Nephron (organoid): ENCODE measurements at regions not wholly inside any gene's neighbourhood (a gene's known extent, or its start where the extent isn't known, plus 50 kb on each side); places are given as distances from the start of the nearest gene placed in this dataset.
"Not testable (repeated sequence)": the region's sequence is repeated elsewhere in the genome, so short reads cannot be mapped to it uniquely, and the experiment has no call there.

ENCODE experiments used
- H3K27ac Mint-ChIP-seq, 3 experiments: 2 replicates each; pipeline ENCODE4 v1.8.0; 2020; ENCODE audit warnings: mixed read lengths in 3 of 3, mild to moderate bottlenecking in 2 of 3, moderate library complexity in 1 of 3
- H3K27me3 Mint-ChIP-seq: 2 replicates; pipeline ENCODE4 v1.8.0; 2021; ENCODE audit warnings: low read depth, mild to moderate bottlenecking, moderate library complexity, mixed read lengths
- H3K36me3 Mint-ChIP-seq: 2 replicates; pipeline ENCODE4 v1.8.0; 2020; ENCODE audit warnings: low read depth, mixed read lengths
- H3K4me1 Mint-ChIP-seq: 2 replicates; pipeline ENCODE4 v1.8.0; 2020; ENCODE audit warnings: mixed read lengths
- H3K4me3 Mint-ChIP-seq, 3 experiments: 2 replicates each; pipeline ENCODE4 v1.8.0; 2020; ENCODE audit warnings: mild to moderate bottlenecking in 3 of 3, mixed read lengths in 3 of 3, moderate library complexity in 2 of 3
- H3K9me3 Mint-ChIP-seq: 2 replicates; pipeline ENCODE4 v1.8.0; 2020; ENCODE audit warnings: mixed read lengths
- TF ChIP-seq, protein P1 (sequence below), 3 experiments: fragments of 200-600 bp; sonication (generic); IDR thresholded peaks; one replicate each; pipeline ENCODE4 v1.5.0; 2021; ENCODE audit warnings: antibody characterized with exemption in 3 of 3; ENCODE audit not compliant: unreplicated experiment in 3 of 3

DNA sequence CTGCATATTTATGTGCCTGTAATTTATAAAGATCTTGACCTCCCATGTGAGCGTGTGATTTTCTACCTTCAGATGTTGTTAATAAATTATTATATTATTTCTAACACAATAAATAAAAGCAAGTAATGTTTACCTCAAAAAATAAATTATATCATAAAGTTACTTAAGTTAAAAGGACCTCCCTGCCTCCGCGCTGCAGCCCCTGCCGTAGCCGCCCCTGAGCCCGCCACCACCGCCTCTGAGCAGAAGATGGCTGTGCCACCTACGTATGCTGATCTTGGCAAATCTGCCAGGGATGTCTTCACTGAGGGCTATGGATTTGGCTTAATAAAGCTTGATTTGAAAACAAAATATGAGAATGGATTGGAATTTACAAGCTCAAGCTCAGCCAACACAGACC, 119.6 kb upstream of the BRWD3 start:
- Mint-ChIP-seq H3K9me3 (peaks cover 39% of the 10 kb centered on the region), H3K4me1 (no peaks in the 10 kb centered on the region), H3K27ac (no peak overlapping the region)

DNA sequence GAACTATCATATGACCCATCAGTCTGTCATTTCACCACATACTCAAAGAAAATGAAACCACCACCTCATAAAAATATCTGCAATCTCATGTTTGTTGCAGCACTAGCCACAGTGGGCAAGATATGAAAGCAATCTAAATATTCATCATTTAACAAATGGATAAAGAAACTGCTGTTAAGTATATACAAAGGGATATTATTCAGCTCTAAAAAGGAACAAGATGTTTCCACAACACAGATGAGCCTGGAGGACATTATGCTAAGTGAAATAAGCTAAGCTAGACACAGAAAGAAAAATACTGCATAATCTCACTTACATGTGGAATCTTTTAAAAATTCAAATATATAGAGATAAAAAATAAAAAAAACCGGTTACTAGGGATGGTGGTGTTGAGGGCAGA, 108.2 kb upstream of the BRWD3 start:
- no peak overlapping the region for H3K27ac Mint-ChIP-seq
- H3K4me1 Mint-ChIP-seq = no peaks in the 10 kb centered on the region

More for the DNA sequence above, 119.6 kb upstream of the BRWD3 start:
- no peaks in the 10 kb centered on the region for H3K36me3 Mint-ChIP-seq
- H3K27me3 Mint-ChIP-seq = no peaks in the 10 kb centered on the region
- H3K4me3 Mint-ChIP-seq = no peak overlapping the region
- TF ChIP-seq, protein P1, sequence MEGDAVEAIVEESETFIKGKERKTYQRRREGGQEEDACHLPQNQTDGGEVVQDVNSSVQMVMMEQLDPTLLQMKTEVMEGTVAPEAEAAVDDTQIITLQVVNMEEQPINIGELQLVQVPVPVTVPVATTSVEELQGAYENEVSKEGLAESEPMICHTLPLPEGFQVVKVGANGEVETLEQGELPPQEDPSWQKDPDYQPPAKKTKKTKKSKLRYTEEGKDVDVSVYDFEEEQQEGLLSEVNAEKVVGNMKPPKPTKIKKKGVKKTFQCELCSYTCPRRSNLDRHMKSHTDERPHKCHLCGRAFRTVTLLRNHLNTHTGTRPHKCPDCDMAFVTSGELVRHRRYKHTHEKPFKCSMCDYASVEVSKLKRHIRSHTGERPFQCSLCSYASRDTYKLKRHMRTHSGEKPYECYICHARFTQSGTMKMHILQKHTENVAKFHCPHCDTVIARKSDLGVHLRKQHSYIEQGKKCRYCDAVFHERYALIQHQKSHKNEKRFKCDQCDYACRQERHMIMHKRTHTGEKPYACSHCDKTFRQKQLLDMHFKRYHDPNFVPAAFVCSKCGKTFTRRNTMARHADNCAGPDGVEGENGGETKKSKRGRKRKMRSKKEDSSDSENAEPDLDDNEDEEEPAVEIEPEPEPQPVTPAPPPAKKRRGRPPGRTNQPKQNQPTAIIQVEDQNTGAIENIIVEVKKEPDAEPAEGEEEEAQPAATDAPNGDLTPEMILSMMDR (IDR thresholded peaks at IDR 0.05; ENCODE audit: unreplicated experiment in 3 of 3) = no peak

DNA sequence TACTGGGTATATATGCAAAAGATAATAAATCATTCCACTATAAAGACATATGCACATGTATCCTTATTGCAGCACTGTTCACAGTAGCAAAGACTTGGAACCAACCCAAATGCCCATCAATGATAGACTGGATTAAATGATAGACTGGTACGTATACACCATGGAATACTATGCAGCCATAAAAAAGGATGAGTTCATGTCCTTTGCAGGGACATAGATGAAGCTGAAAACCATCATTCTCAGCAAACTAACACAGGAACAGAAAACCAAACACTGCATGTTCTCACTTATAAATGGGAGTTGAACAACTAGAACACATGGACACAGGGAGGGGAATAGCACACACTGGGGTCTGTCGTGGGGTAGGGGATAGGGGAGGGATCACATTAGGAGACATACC, 102.7 kb upstream of the BRWD3 start:
- not testable (repeated sequence) for H3K4me1 Mint-ChIP-seq, H3K36me3 Mint-ChIP-seq, H3K4me3 Mint-ChIP-seq, H3K27me3 Mint-ChIP-seq, H3K27ac Mint-ChIP-seq
- peaks cover 26% of the 10 kb centered on the region for H3K9me3 Mint-ChIP-seq

More for the DNA sequence above, 108.2 kb upstream of the BRWD3 start:
- Mint-ChIP-seq H3K4me3 (no peak overlapping the region), H3K36me3 (no peaks in the 10 kb centered on the region), H3K9me3 (peaks cover 17% of the 10 kb centered on the region), H3K27me3 (no peaks in the 10 kb centered on the region)
- TF ChIP-seq, protein P1 (IDR thresholded peaks at IDR 0.05; ENCODE audit: unreplicated experiment in 3 of 3) = no peak

DNA sequence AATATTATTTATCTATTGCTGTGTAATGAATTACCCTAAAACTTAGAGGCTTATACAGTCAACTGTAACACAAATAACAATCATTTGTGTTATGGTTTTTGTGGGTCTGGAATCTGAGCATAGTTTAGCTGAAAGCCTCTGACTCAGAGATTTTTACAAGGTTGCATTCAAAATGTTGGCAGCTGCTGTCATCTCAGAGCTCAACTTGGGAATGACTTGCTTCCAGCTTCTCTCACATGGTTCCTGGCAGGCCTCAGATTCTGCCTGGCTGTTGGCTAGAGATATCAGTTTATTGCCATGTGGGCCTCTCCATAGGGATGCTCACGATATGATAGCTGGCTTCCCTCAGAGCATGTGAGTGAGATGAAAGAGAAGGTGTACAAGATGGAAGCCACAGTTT, 70.2 kb upstream of the BRWD3 start:
- TF ChIP-seq, protein P1 (IDR thresholded peaks at IDR 0.05; ENCODE audit: unreplicated experiment in 3 of 3) = no peak
- Mint-ChIP-seq H3K36me3 (no peaks in the 10 kb centered on the region), H3K4me3 (no peak overlapping the region), H3K9me3 (no peaks in the 10 kb centered on the region), H3K4me1 (no peaks in the 10 kb centered on the region), H3K27ac (no peak overlapping the region), H3K27me3 (no peaks in the 10 kb centered on the region)

DNA sequence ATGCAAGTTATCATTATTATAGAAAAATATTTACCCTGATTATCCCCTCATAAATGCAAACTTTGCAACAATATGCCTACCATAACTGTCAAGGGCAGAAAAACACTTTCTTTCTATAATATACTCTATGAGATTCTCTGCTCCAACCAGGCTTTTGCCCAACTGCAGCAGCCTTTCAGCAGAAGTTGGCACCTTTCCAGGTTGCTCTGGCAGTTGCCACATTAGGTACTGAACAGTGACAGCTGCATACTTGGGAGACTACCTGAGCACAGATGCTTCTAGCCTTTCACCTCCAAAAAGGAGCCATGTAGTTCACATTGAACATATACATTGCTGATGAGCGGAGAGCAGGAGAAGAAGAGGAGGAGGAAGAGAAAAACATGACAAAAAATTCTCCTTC, 69.5 kb upstream of the BRWD3 start:
- Mint-ChIP-seq H3K27ac (no peak overlapping the region), H3K27me3 (no peaks in the 10 kb centered on the region), H3K36me3 (no peaks in the 10 kb centered on the region), H3K4me3 (no peak overlapping the region), H3K4me1 (no peaks in the 10 kb centered on the region), H3K9me3 (no peaks in the 10 kb centered on the region)
- TF ChIP-seq, protein P1 (IDR thresholded peaks at IDR 0.05; ENCODE audit: unreplicated experiment in 3 of 3) = no peak

DNA sequence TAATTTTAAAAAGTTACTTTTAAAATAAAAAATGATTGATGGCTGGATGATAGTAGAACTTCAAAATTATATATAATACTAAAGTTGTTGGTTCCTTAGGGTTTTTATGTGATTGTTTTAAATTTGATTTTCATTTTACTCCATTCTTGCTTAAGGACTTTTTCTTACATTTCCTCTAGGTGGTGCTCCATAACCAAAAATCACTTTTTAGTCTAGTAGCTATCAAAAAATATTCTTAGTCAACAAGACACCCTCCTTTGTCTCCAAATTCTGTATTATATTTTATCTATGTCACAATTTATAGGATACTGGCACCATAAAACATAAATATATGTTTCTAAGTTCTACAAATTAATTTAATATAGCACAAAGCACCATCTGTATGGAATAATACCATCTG, 67.2 kb upstream of the BRWD3 start:
- H3K9me3 Mint-ChIP-seq = no peaks in the 10 kb centered on the region

More for the DNA sequence above, 67.2 kb upstream of the BRWD3 start:
- Mint-ChIP-seq H3K4me1 (no peaks in the 10 kb centered on the region), H3K27me3 (no peaks in the 10 kb centered on the region), H3K27ac (no peak overlapping the region), H3K4me3 (no peak overlapping the region), H3K36me3 (no peaks in the 10 kb centered on the region)
- TF ChIP-seq, protein P1 (IDR thresholded peaks at IDR 0.05; ENCODE audit: unreplicated experiment in 3 of 3) = peak; percentile 39 to 62 (median 41)
